SK-N-SH (cell line): ENCODE measurements at regions not wholly inside any gene's neighbourhood (a gene's known extent, or its start where the extent isn't known, plus 50 kb on each side); places are given as distances from the start of the nearest gene placed in this dataset.

Source experiments
- CTCF ChIP-seq: fragments of 200-600 bp; sonication (generic); IDR thresholded peaks from 2 replicates; pipeline ENCODE4 v1.6.1; 2017; ENCODE audit warnings: antibody characterized with exemption, mild to moderate bottlenecking, moderate library complexity
- FOXJ3 ChIP-seq: sonication (generic); formaldehyde crosslinking; IDR thresholded peaks from 2 replicates; pipeline ENCODE4 v1.5.1; 2020; ENCODE audit warnings: mild to moderate bottlenecking, missing genetic modification reagents
- FOXM1 ChIP-seq: IDR thresholded peaks from 2 replicates; pipeline ENCODE4 v1.4.0; 2012; ENCODE audit warnings: low read depth, mild to moderate bottlenecking
- JUND ChIP-seq: IDR thresholded peaks from 2 replicates; pipeline ENCODE4 v1.4.0; 2012
- RAD21 ChIP-seq: IDR thresholded peaks from 2 replicates; pipeline ENCODE4 v1.6.1; 2012; ENCODE audit warnings: mild to moderate bottlenecking, low read length
- SIN3A ChIP-seq: IDR thresholded peaks from 2 replicates; pipeline ENCODE4 v1.6.1; 2012; ENCODE audit warnings: low read depth, mild to moderate bottlenecking, low read length, moderate library complexity, borderline replicate concordance
- SMC3 ChIP-seq: IDR thresholded peaks from 2 replicates; pipeline ENCODE4 v1.6.1; 2012; ENCODE audit warnings: low read depth, low read length, improper control_type of control experiment
- TAF1 ChIP-seq: IDR thresholded peaks from 2 replicates; pipeline ENCODE4 v1.6.1; 2012; ENCODE audit warnings: low read depth, mild to moderate bottlenecking, low read length, moderate library complexity, borderline replicate concordance
- TEAD4 ChIP-seq: IDR thresholded peaks from 2 replicates; pipeline ENCODE4 v1.4.0; 2012; ENCODE audit warnings: mild to moderate bottlenecking, borderline replicate concordance; ENCODE audit not compliant: insufficient read depth
- YY1 ChIP-seq: IDR thresholded peaks from 2 replicates; pipeline ENCODE4 v1.4.0; 2012; ENCODE audit warnings: low read depth, mild to moderate bottlenecking
- ZBTB33 ChIP-seq: IDR thresholded peaks from 2 replicates; pipeline ENCODE4 v1.4.0; 2012; ENCODE audit warnings: low read depth, borderline replicate concordance

GRCh38 chr11:106548406-106548805, 469.9 kb downstream of the GUCY1A2 start:
- TF ChIP-seq SIN3A (no peak), JUND (no peak), CTCF (no peak), SMC3 (no peak), TEAD4 (no peak), TAF1 (no peak), FOXJ3 (CRISPR knock-in tag) (no peak), YY1 (no peak), FOXM1 (no peak), RAD21 (no peak), ZBTB33 (no peak)
